Activated CD4-positive, alpha-beta T cell treated with anti-CD3 and anti-CD28 coated beads, Interleukin-2, amount 50 U/mL, for 1 hour (primary cell): ENCODE measurements at regions not wholly inside any gene's neighbourhood (a gene's known extent, or its start where the extent isn't known, plus 50 kb on each side); places are given as distances from the start of the nearest gene placed in this dataset.

Experiments
- DNase-seq: peaks from one replicate; pipeline ENCODE4 v3.0.0-alpha.2; 2020

DNA sequence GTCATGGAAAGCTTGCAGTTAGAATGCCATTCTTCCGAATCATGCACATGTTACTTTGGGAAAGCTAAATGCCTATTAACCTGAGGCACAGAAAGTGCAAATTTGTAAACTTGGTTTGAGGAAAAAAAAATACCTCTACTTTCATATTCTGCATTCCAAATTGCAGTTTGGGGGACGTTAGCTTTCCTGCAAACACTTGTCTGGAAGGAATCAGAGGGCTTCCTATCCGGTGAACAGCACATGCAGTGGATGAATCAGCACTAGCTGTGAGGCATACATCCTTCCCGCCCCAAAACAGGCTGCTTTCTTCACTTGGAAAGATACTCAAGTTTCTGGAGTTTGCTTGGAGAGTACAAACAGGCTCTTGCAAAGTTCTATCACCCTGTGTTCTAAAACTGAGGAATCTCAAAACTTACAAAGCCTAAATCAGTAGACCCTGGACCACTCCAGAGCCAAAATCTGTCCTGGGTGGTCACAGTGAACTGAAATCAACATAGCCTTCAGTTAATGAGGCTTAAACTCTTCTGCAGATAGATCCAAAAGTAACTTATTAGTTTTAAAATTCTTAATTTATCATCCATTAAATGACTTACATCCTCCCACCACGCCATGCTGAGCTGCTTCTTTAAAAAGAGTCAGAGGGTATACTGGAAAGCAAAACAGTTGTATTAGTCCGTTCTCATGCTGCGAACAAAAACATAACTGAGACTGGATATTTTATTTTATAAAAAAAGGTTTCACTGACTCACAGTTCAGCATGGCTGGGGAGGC is 802.3 kb upstream of the ARGLU1 start:
- no peak for DNase-seq

DNA sequence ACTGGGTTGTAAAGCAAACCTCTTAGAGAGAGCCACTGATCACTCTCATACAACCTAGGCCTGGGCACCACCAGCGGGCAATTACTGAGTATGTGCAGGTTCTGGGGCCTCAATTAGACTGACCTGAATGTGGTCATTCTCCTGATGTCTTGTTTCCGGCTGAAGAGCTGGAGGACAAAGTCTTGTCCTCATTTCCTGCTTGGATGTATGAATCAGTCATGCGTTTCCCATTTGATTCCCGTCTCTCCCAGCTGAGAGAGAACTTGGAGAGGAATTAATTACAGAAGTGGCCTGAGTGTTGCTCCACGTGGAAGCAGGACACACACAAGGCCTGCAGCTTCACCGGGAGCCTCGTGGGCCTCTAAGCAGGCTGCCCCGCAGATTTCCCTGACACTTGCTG is 799.3 kb upstream of the ARGLU1 start:
- DNase-seq, result no peak

DNA sequence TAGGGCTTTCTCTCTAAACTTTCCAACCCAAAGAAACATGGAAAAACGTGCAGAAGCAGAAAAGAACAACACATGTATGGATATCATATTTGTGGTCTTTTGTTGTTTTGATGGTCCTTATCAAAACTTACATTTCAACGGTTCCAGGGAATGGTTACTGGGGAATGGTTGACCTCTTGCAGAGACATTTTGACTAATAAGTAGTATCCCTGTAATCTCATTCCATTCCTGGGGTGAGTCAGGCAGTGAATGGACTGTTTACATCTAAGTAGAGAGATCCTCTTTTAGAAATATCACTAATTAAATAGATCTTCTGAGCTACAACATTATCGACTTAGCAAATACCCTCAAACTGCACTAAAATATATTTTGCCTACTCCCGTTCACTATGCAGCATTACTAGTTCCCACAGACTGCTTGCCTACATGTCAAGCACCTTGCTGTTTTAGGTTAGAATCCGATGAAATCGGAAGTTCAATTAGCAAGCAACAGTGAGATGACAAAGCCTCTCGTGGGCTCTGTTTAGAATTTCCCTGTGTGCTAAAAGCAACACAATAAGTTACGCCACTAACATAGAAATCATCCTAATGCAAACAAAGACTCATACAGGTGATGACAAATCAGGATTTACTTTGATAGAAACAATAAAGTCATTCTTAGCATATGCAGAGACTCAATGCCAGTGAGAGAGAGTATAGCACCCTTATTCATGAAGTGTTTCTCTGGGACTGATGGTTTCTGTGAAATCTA is 797.7 kb upstream of the ARGLU1 start:
- DNase-seq, result no peak

DNA sequence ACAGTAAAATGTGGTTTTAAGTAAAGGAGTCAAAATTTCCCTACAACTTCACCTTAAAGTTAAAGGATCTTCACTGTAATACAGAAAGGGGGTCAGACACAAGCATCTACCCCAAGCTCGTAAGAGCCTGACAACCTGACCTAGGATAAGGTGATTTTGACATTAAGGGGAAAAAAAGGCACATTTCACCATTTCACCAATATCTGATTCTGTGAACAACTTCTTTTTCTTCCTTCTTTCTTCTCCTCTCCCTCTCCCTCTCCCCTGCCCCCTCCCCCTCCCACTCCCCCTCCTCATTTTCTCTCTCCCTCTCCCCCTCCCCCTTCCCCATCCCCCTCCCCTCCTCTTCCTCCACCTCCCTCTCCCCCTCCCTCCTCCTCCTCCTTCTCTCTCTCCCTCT is 796.7 kb upstream of the ARGLU1 start:
- no peak for DNase-seq

DNA sequence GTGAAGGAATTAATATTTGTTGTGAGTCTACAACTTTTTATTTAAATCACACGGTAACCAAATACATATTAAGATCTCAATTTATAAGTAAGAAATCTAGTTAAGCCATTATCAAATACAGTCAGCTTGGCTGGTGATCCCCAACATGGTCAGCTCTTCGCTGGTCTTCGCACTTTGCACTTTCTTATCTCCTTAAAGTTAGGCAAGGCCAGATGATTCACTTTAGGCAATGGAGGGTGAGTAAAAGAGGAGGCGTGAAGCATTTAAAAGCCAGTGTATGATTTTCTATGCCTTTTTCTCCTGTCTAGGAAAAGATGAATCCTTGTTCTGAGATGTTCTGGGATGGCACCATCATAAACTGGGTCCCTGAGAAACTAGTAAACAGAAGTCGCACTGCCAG is 793.7 kb upstream of the ARGLU1 start:
- no peak for DNase-seq

DNA sequence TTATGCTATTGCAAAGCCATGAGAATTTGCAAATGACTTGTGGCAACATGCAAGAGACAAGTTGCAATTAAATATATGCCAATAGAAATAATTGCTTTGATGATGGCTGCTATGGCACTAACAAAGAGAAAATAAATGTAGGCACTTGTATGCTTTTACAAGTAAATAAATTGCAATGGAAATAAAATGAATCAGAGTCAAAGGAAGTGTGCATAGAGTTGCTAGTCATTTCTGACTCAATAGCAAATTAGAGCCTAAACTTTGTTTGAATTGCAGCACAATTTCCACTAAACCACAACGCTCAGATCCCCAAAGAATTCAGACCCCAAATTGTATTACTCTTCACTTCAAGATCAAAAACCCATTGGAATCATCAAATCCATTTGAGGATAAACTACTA is 792.1 kb upstream of the ARGLU1 start:
- DNase-seq, result no peak

DNA sequence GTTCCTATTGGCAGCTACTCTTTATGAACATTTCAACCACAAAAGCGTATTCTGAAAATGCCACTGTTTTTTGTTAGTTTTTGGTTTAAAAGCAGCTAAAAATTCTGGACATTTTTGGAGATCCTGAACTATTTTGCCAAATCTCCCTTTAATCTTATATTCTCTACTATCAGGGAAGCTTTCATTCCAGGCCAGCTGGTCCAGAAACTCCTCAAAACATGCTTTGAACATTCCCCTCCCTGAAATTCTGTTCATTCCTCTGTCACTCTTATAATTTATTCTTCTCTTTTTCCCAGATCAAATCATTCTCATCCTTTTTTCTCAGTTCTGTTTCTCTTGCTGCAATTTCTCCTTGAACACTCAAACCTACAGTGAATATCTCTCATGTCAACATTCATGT is 790.9 kb upstream of the ARGLU1 start:
- DNase-seq, result no peak

DNA sequence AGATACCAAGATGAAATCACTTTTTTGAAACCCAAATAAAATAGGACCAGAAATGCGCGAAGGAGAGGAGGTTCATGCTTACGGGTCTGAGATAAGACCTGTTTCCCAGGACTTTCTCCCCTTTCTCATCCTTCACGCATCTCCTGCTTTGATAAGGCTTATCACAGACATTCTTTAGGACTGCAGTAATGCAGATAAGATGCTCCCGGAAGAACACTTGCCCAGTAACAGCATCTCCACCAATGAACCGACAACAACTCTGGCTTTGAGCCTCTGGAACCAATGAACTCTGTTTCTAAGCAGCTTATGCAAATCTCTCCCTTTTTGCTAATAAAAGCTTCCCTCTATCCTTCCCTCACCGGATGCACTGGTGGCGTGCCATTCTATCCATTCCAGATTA is 783.4 kb upstream of the ARGLU1 start:
- no peak for DNase-seq

DNA sequence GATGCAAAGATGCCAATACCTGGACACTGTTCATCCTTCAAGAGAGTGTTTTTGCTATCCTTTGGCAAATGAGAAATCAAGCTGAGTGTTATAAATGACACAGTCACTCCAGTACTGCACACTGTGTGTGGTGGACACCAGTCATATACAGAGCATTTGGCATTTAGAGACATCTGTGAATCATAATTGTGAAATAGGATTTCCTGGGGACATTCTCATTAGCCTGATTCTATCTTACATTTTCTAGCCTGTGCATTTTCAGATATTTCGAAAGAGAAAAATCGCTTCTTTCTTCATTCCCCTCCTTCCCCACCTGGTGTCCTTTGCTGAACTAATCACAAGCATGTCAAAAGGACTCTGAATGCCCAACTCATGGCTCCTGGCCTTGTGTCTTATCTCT is 781.0 kb upstream of the ARGLU1 start:
- DNase-seq, result no peak

DNA sequence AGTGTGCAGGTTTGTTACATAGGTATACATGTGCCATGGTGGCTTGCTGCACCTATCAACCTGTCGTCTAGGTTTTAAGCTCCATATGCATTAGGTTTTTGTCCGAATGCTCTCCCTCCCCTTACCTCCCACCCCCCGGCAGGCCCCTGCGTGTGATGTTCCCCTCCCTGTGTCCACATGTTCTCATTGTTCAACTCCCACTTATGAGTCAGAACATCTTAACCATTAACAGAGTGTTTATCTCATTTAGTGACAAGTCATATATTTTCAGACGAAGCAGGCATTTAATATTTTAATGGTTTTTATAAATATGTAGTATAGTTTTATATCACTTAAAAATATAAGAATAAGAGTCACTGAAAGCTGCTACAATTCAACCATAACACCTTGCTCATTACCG is 780.5 kb upstream of the ARGLU1 start:
- no peak for DNase-seq

DNA sequence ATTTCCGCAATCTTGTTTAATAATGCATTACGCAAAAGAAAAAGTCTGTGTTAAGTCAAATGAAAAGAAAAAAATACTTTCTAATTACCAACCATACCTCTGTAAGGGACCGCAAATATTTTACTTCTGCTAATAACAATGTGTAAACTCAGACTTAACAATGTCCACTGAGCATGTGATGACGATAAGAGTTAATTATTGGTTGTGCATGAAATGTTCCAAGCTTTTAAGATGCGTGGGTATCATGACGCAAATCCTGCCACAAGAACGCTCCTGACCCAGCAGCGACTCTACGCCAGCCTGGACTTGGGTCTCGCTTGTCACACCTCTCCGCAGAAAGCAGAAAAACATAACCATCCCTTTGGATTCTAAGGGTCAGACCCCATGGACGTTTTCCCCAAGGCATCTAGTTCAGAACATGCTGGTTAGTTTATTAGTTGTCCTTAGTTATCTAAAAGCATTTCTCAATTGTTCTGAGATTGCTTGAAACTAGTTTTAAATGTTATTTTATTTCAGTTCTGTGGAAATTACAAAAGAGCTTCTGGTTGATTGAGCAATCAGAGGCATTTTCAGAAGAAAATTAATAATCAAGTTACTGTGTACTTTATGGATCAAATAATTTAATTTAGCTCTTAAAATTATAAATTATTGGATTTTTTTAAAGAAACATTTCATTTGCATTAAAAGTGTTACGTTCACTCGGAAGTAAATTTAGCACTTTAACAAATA is 779.9 kb upstream of the ARGLU1 start:
- DNase-seq, result no peak

DNA sequence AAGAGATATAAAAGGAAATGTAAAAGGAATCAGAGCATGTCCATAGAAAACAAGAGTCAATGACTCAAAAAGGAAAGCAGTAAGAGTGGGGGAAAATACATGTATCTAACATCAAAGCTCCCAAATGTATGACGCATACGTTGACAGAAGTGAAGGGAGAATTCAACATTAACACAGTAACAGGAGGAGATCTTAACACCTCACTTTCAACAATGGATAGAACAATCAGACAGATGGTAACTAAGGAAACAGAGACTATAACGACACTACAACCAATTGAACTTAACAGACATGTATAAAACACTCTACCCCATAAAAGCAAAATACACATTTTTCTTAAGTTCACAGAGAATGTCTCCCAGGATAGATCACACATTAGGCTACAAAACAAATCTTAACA is 774.8 kb upstream of the ARGLU1 start:
- no peak for DNase-seq

DNA sequence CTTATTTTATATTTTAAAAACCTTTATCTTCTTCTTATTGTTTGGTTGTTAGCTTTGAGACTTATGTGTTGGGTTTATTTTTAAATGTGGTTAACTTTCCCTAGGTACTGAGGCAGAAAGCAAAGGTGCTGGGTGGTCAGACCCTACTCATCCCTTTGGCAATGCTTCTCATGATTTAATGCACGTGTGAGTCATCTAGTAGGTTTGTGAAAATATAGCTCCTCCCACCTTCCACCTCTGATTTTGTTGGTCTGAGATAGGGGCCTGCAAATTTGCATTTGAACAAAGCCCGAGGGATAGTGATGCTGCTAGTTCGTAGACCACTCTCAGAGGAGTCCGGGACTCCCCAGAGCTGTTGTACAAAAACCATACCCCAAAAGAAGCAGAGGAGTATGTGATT is 771.3 kb upstream of the ARGLU1 start:
- no peak for DNase-seq

DNA sequence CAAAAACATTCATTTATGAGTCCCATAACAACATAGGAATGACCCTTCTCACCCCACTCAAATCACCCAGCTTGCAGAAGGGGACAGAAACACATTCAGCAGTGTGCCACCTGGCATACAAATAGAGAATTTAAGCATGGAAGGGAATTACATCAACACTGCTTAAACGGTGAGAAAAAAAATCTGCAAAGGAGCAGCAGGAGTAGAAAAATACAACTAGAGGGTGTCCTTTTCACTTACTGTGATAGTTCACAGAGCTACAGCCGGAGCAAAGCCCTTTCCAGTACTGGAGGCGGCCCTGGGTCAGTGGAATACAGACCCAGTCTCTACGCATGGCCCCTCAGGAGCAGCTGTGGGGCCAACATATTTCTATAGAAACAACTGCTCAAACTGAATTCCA is 764.3 kb upstream of the ARGLU1 start:
- no peak for DNase-seq

DNA sequence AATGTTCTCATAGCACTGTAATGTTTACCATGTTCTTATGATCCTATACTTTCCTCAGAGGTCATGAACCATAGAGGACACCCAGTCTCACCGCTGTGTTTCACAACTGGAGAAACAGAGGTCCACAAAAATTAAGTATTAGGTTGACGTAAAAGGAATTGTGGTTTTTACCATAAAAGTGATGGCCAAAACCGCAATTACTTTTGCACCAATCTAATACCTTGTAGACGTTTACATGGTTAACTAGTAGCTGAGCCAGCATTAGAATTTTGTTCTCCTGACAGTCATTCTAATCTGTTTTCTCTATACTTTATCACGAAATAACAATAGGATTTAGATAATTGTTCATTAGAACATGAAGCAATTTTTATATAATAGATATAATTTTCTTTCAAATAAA is 763.4 kb upstream of the ARGLU1 start:
- no peak for DNase-seq

DNA sequence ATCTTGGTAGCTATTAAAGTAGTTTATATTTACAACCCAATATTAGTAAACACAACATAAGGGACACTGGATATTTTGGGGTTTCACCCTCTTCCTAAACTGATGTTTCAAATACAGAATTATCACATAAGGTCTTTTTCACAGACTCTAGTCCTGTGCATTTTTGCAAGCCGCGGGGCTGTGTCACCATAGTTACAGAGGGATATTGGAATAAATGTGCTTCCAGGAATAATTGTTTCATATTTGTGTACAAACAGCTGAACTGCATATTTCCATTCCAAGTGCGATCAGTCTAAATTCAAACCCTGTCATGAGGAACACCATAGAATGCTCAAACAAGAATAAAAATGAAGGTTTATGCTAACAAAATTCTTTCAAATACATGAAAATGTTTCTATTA is 762.5 kb upstream of the ARGLU1 start:
- DNase-seq, result no peak

DNA sequence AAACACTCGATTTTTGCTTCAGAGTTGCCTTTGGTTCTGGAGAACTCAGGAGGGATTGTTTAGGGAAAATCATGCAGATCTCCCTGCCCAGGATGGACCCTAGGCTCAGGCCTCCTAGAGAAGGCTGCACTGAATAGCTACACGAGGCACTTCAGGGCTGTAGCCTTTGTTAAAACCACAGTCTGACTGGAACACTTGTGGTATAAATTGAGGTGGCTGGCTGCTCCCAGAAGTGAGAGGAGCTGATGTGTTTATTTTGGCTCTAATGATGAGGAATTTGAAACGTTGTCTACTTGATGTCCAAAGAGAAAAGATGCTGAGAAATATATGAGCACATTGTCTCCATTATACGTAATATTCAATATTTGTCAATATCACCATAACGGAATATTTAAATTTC is 762.1 kb upstream of the ARGLU1 start:
- no peak for DNase-seq

DNA sequence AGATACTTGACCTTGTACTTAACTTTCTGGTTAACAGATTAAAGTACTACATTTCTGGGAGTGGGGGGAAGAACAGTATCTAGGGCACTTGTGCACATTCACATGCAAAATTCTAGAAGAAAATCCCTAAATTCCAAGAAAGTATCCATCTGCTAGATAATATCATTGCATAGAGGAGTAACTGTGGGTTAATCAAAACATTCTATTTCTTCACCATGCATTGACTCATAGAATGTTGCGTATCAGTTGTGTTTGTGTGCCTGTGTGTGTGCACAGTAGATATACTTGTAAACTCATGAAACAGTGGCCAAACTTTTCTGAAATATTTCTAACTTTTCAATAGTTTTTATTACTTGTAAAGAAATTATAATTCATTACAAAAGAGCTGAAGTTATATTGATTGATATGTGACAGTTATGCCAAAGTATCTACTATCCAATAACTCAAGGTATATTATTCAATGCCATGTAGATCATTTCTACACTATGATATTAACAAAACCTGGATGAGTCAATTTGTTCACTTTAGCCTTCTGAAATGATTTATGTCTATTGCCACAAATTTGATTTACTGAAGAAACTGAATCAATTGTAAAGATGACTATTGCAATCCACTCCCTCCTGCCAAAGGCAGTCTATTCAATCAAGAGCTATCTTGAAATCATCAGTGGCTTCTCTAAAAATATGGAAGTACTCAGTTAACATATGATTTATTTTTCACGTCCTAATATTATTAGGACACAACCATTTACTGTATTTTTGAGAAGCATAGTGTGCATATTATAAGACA is 756.7 kb upstream of the ARGLU1 start:
- no peak for DNase-seq

DNA sequence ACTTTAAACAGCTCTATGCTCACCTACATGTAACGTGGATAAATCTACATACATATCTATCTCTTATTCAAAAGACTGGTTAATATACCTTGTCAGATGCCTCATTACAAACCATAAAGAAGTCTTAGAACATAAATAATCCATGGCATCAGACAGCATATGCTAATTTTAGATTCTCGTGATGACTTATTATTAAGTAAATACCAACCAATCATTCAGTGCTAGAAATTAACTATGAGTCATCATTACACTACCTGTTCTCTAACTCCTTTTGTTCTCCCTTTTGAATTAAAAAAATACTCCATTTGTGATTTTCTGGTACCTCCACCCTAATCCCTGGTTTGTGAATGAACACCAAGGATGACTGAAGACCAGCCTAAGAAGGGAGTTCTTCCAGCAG is 754.3 kb upstream of the ARGLU1 start:
- no peak for DNase-seq

DNA sequence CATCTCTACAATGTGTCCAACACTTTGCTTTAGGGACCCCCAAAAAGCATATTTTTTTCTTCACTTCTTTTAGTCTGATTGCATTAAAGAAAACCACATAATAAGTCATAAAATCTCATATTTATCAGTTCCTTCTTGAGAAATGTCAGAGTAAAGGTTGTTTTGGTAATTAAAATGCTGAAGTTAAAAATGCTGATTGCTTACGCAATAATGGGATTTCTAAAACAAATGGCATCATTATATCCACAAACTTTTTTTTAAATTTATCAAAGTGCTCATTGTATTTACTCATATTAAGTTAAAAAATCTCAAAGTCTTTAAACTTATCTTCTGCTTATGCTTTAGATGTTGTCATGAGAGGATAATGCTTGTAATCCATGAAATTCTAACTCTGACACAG is 737.2 kb upstream of the ARGLU1 start:
- no peak for DNase-seq

DNA sequence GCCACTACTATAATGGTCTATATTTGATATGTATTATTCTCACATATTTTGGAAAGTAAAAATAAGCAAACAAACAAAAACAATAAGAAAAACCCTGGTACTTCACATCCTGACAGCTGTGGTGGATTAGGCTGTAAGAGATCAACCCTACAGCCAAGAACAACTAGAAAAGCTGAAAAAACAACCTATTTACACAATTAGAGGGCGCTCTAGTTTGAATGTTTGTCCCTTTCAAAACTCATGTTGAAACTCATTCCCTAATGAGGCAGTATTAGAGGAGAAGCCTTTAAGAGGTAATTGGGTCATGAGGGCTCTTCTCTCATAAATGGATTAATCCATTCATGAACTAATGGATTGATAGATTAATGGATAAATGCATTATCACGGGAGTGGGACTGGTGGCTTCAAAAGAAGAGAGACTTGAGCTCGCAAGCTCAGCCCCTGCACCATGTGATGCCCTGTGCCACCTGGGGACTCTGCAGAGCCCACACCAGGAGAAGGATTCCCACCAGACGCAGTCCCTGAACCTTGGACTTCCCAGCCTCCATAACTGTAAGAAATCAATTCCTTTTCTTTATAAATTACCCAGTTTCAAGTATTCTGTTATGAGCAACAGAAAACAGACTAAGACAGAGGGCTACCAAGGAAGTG is 733.9 kb upstream of the ARGLU1 start:
- no peak for DNase-seq

DNA sequence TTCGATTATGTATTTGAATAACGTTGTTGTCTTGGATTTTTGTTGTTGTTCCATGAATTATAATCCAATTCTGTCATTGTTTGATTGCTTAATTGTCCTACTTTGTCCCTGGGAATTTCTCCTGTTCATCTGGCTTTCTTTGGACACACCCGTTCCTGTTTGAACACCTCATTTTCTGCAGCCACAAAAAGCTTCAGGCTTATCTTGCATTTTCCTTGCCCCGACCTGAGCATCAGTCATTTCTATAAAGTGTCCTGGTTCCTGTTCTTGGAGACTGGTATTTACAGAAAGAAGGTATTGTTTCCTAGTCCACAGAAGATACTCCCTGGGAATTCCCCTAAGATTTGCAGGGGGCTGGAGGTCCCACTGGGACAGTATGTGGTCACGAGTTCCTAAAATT is 731.8 kb upstream of the ARGLU1 start:
- DNase-seq, result no peak

DNA sequence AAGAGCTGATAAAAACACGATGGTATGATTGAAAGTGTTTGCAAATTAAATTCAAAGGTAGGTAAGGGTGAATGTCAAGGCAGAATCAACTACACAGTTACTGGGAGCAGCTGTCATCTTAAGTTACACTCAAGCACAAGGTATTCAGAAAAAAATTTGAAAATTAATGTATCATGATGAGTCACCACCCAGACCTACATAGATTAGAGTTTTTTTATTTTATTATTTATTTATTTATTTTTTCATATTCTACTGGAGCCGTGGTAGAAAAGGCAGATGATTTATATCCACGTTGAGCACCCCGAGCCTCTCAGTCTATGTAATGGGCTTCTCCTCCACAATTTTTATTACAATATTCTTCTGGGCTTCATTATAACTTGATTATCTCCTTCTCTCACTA is 728.9 kb upstream of the ARGLU1 start:
- no peak for DNase-seq
